ENCODE measurements at regions not wholly inside any gene's neighbourhood (a gene's known extent, or its start where the extent isn't known, plus 50 kb on each side); places are given as distances from the start of the nearest gene placed in this dataset.
"Not testable (repeated sequence)": the region's sequence is repeated elsewhere in the genome, so short reads cannot be mapped to it uniquely, and the experiment has no call there.

DNA sequence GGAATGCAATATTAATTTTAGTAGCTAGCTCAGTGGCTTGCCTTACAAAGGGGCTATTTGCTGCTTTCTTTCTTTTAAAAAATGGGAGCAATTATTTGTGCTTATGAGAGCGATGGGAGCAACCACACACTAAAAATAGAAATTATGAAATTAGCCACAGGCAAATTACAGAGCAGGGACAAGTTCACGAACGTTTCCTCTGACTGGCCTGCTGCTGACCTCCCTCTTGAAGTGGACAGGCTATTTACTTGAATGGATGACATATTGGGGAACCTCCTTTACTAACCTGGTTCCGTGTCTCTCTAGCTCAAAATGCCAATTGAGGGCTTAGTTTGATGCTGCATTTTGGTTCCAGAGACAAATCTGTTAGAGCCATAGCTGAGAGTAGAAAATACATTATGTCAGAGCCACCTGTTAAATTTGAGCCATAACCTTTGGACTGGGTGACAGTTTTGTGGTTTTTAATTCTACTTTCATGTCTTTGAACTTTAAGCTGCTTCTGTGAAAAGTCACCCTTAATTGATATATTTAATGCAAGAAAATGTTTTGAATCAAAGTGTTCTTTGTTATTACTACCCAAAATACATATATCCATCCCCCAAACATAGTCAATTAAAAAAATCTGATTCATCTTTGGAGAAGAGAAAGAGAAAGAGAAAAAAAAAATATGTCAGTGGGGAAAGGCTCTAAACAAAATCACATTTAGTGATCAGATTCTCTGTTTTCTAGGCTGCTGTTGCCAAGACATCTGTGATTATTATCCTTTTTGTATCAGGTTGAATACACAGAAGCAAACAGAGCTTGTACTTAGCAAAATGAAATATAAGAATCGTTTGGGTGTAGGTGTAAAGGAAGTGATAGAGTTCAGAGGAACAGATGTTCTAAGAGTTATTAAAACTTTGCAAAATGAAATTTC lies 351.9 kb downstream of the ADGRL2 start:
- no peak overlapping the region for H3K4me3 ChIP-seq (ENCODE audit: low read length)
- peaks cover 7% of the 10 kb centered on the region for H3K4me1 ChIP-seq (ENCODE audit: control insufficient read depth, insufficient read depth, low read length)
- no peak overlapping the region for H3K27ac ChIP-seq (ENCODE audit: low read length)
- peak; percentile 62 for DNase-seq
- no peaks in the 10 kb centered on the region for H3K27me3 ChIP-seq (ENCODE audit: control insufficient read depth, insufficient read depth, low read length)
- 39% methylated on average over 3 of the region's 5 CpGs for WGBS (ENCODE audit: insufficient coverage)
- H3K36me3 ChIP-seq (ENCODE audit: control insufficient read depth, insufficient read depth, low read length), result no peaks in the 10 kb centered on the region
- no peaks in the 10 kb centered on the region for H3K9me3 ChIP-seq (replicated peaks; ENCODE audit: control insufficient read depth, low read depth, low read length)

DNA sequence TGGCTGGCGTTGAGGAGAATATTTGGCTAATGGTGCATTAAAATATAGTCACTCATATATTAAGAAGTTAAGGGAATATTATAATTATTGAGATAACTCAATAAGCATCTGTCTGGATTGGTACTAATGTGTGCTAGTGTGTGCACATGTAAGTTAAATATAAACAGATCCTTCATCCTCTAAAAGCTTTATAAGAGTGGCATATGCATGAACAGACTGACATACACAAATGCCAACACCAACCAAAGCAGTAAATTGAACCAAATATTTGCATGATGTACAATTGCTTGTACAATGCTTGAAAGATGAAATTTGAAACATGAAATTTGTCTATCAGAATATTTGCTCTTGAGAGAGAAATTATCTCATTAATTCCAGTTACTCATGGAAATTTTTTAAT lies 344.9 kb downstream of the ADGRL2 start:
- Histone ChIP-seq H3K9me3 (replicated peaks; ENCODE audit: control insufficient read depth, low read depth, low read length) (no peaks in the 10 kb centered on the region), H3K27ac (ENCODE audit: low read length) (no peak overlapping the region), H3K36me3 (ENCODE audit: control insufficient read depth, insufficient read depth, low read length) (no peaks in the 10 kb centered on the region), H3K4me3 (ENCODE audit: low read length) (no peak overlapping the region), H3K27me3 (ENCODE audit: control insufficient read depth, insufficient read depth, low read length) (no peaks in the 10 kb centered on the region), H3K4me1 (ENCODE audit: control insufficient read depth, insufficient read depth, low read length) (no peaks in the 10 kb centered on the region)
- WGBS (ENCODE audit: insufficient coverage), result no CpG with 5 or more reads among the region's 1 CpG
- DNase-seq, result no peak

GRCh38 chr1:82143108-82143833 lies 342.5 kb downstream of the ADGRL2 start:
- no peak overlapping the region for H3K27ac ChIP-seq (ENCODE audit: low read length)
- H3K27me3 ChIP-seq (ENCODE audit: control insufficient read depth, insufficient read depth, low read length), result no peaks in the 10 kb centered on the region
- H3K4me3 ChIP-seq (ENCODE audit: low read length), result no peak overlapping the region
- no peaks in the 10 kb centered on the region for H3K9me3 ChIP-seq (replicated peaks; ENCODE audit: control insufficient read depth, low read depth, low read length)
- no peaks in the 10 kb centered on the region for H3K36me3 ChIP-seq (ENCODE audit: control insufficient read depth, insufficient read depth, low read length)
- WGBS (ENCODE audit: insufficient coverage), result 82% methylated on average over 2 of the region's 3 CpGs
- DNase-seq, result no peak
- H3K4me1 ChIP-seq (ENCODE audit: control insufficient read depth, insufficient read depth, low read length), result no peaks in the 10 kb centered on the region

DNA sequence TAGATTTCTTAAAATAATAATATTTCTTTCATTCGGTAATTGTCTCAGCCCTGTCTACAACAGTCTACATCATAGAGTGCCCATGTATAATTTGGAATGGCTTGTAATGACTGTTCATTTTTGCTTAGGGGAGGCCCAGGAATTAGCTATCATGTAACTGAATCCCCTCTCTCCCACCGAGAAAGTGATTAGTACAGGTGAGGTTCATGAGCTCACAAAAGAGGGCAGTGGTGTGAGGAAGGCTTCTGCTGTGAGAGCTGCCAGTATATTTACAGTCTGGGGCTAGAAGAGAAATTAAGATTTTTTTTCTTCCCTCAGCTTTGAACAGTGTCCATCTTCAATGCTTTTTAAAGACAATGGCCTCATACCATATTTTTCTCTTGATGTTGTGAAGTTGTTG lies 340.7 kb downstream of the ADGRL2 start:
- no peak for DNase-seq
- H3K9me3 ChIP-seq (replicated peaks; ENCODE audit: control insufficient read depth, low read depth, low read length), result no peaks in the 10 kb centered on the region
- WGBS (ENCODE audit: insufficient coverage), result no CpG with 5 or more reads among the region's 2 CpGs
- no peaks in the 10 kb centered on the region for H3K4me1 ChIP-seq (ENCODE audit: control insufficient read depth, insufficient read depth, low read length)
- no peak overlapping the region for H3K27ac ChIP-seq (ENCODE audit: low read length)
- no peak overlapping the region for H3K4me3 ChIP-seq (ENCODE audit: low read length)
- H3K27me3 ChIP-seq (ENCODE audit: control insufficient read depth, insufficient read depth, low read length), result no peaks in the 10 kb centered on the region
- H3K36me3 ChIP-seq (ENCODE audit: control insufficient read depth, insufficient read depth, low read length), result no peaks in the 10 kb centered on the region

GRCh38 chr1:82139751-82140468 lies 339.2 kb downstream of the ADGRL2 start:
- 78% methylated on average over 3 of the region's 8 CpGs for WGBS (ENCODE audit: insufficient coverage)
- Histone ChIP-seq H3K27ac (ENCODE audit: low read length) (no peak overlapping the region), H3K4me3 (ENCODE audit: low read length) (no peak overlapping the region), H3K9me3 (replicated peaks; ENCODE audit: control insufficient read depth, low read depth, low read length) (no peaks in the 10 kb centered on the region), H3K27me3 (ENCODE audit: control insufficient read depth, insufficient read depth, low read length) (no peaks in the 10 kb centered on the region), H3K4me1 (ENCODE audit: control insufficient read depth, insufficient read depth, low read length) (no peaks in the 10 kb centered on the region), H3K36me3 (ENCODE audit: control insufficient read depth, insufficient read depth, low read length) (no peaks in the 10 kb centered on the region)
- no peak for DNase-seq

DNA sequence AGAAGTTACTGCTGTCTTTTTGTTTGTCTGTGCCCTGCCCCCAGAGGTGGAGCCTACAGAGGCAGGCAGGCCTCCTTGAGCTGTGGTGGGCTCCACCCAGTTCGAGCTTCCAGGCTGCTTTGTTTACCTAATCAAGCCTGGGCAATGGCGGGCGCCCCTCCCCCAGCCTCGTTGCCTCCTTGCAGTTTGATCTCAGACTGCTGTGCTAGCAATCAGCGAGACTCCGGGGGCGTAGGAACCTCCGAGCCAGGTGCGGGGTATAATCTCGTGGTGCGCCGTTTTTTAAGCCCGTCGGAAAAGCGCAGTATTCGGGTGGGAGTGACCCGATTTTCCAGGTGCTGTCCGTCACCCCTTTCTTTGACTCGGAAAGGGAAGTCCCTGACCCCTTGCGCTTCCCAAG lies 335.6 kb downstream of the ADGRL2 start:
- not testable (repeated sequence) for DNase-seq; H3K4me1 ChIP-seq (ENCODE audit: control insufficient read depth, insufficient read depth, low read length); H3K27ac ChIP-seq (ENCODE audit: low read length); H3K27me3 ChIP-seq (ENCODE audit: control insufficient read depth, insufficient read depth, low read length); H3K4me3 ChIP-seq (ENCODE audit: low read length); H3K9me3 ChIP-seq (replicated peaks; ENCODE audit: control insufficient read depth, low read depth, low read length); H3K36me3 ChIP-seq (ENCODE audit: control insufficient read depth, insufficient read depth, low read length)
- WGBS (ENCODE audit: insufficient coverage), result 94% methylated on average over 20 of the region's 20 CpGs

DNA sequence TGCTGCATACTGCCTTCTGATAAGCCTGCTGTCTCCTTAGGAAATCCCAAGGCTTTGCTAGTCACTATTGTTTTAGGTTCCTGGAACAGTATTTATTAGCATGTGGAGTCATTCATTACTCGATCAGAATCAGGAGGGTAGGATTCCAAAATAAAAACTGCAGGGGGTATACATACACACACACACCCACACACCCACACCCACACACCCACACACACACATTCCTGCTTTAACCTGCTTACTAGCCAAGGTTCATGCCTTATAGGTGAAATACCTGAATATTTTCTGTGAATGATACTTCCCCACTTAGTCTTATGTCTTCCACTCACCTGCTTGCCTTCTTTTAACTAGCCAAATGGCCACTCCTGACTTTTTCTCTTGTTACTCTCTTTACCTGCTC lies 325.1 kb downstream of the ADGRL2 start:
- no peaks in the 10 kb centered on the region for H3K36me3 ChIP-seq (ENCODE audit: control insufficient read depth, insufficient read depth, low read length)

GRCh38 chr1:82125119-82125518 lies 324.4 kb downstream of the ADGRL2 start:
- Histone ChIP-seq H3K27me3 (ENCODE audit: control insufficient read depth, insufficient read depth, low read length) (no peaks in the 10 kb centered on the region), H3K27ac (ENCODE audit: low read length) (no peak overlapping the region), H3K36me3 (ENCODE audit: control insufficient read depth, insufficient read depth, low read length) (no peaks in the 10 kb centered on the region), H3K4me1 (ENCODE audit: control insufficient read depth, insufficient read depth, low read length) (no peaks in the 10 kb centered on the region), H3K9me3 (replicated peaks; ENCODE audit: control insufficient read depth, low read depth, low read length) (no peaks in the 10 kb centered on the region), H3K4me3 (ENCODE audit: low read length) (no peak overlapping the region)
- no peak for DNase-seq
- no CpG with 5 or more reads among the region's 3 CpGs for WGBS (ENCODE audit: insufficient coverage)

More for the DNA sequence above, 325.1 kb downstream of the ADGRL2 start:
- no CpG with 5 or more reads among the region's 1 CpG for WGBS (ENCODE audit: insufficient coverage)
- Histone ChIP-seq H3K4me3 (ENCODE audit: low read length) (no peak overlapping the region), H3K9me3 (replicated peaks; ENCODE audit: control insufficient read depth, low read depth, low read length) (no peaks in the 10 kb centered on the region), H3K4me1 (ENCODE audit: control insufficient read depth, insufficient read depth, low read length) (no peaks in the 10 kb centered on the region), H3K27me3 (ENCODE audit: control insufficient read depth, insufficient read depth, low read length) (no peaks in the 10 kb centered on the region), H3K27ac (ENCODE audit: low read length) (no peak overlapping the region)
- DNase-seq, result no peak

GRCh38 chr1:82121421-82121820 lies 320.7 kb downstream of the ADGRL2 start:
- no CpG with 5 or more reads among the region's 2 CpGs for WGBS (ENCODE audit: insufficient coverage)
- H3K9me3 ChIP-seq (replicated peaks; ENCODE audit: control insufficient read depth, low read depth, low read length), result no peaks in the 10 kb centered on the region

GRCh38 chr1:82116105-82116504 lies 315.4 kb downstream of the ADGRL2 start:
- no peaks in the 10 kb centered on the region for H3K36me3 ChIP-seq (ENCODE audit: control insufficient read depth, insufficient read depth, low read length)
- no peaks in the 10 kb centered on the region for H3K27me3 ChIP-seq (ENCODE audit: control insufficient read depth, insufficient read depth, low read length)
- no peak overlapping the region for H3K27ac ChIP-seq (ENCODE audit: low read length)
- no peak for DNase-seq
- H3K4me1 ChIP-seq (ENCODE audit: control insufficient read depth, insufficient read depth, low read length), result no peaks in the 10 kb centered on the region
- WGBS (ENCODE audit: insufficient coverage), result 74% methylated on average over 7 of the region's 7 CpGs
- no peak overlapping the region for H3K4me3 ChIP-seq (ENCODE audit: low read length)
- no peaks in the 10 kb centered on the region for H3K9me3 ChIP-seq (replicated peaks; ENCODE audit: control insufficient read depth, low read depth, low read length)

More at GRCh38 chr1:82121421-82121820, 320.7 kb downstream of the ADGRL2 start:
- H3K27ac ChIP-seq (ENCODE audit: low read length), result no peak overlapping the region
- no peaks in the 10 kb centered on the region for H3K4me1 ChIP-seq (ENCODE audit: control insufficient read depth, insufficient read depth, low read length)
- no peak overlapping the region for H3K4me3 ChIP-seq (ENCODE audit: low read length)
- no peaks in the 10 kb centered on the region for H3K36me3 ChIP-seq (ENCODE audit: control insufficient read depth, insufficient read depth, low read length)
- no peaks in the 10 kb centered on the region for H3K27me3 ChIP-seq (ENCODE audit: control insufficient read depth, insufficient read depth, low read length)
- no peak for DNase-seq

Measured in muscle of leg (tissue), 3 donors.